GM18909 (cell line): ENCODE measurements at regions not wholly inside any gene's neighbourhood (a gene's known extent, or its start where the extent isn't known, plus 50 kb on each side); places are given as distances from the start of the nearest gene placed in this dataset.
"Not testable (repeated sequence)": the region's sequence is repeated elsewhere in the genome, so short reads cannot be mapped to it uniquely, and the experiment has no call there.

Experiments used
- ATAC-seq: cut with Tn5 transposase; IDR thresholded peaks from one replicate; pipeline ENCODE4 v1.9.1; 2021; ENCODE audit warnings: mild to moderate bottlenecking; ENCODE audit not compliant: unreplicated experiment, poor library complexity

GRCh38 chr2:107735201-107735600 lies 91.5 kb upstream of the RGPD4 start:
- no peak for ATAC-seq

GRCh38 chr2:107737756-107738155 lies 88.9 kb upstream of the RGPD4 start:
- ATAC-seq, result no peak

- ATAC-seq, result no peak
Measured at GRCh38 chr2:107738266-107738665, 88.4 kb upstream of the RGPD4 start.

- ATAC-seq, result no peak
Measured at GRCh38 chr2:107740300-107740699, 86.4 kb upstream of the RGPD4 start.

GRCh38 chr2:107742460-107743027 lies 84.1 kb upstream of the RGPD4 start:
- ATAC-seq, result no peak

GRCh38 chr2:107743274-107743673 lies 83.4 kb upstream of the RGPD4 start:
- ATAC-seq, result no peak

GRCh38 chr2:107745100-107745499 lies 81.6 kb upstream of the RGPD4 start:
- ATAC-seq, result no peak

GRCh38 chr2:107746552-107747198 lies 80.0 kb upstream of the RGPD4 start:
- not testable (repeated sequence) for ATAC-seq

GRCh38 chr2:107747199-107747963 lies 79.3 kb upstream of the RGPD4 start:
- ATAC-seq, result not testable (repeated sequence)

GRCh38 chr2:107747964-107748583 lies 78.6 kb upstream of the RGPD4 start:
- no peak for ATAC-seq

- ATAC-seq, result no peak
Measured at GRCh38 chr2:107751936-107752335, 74.8 kb upstream of the RGPD4 start.

GRCh38 chr2:107753806-107754205 lies 72.9 kb upstream of the RGPD4 start:
- ATAC-seq, result not testable (repeated sequence)

- no peak for ATAC-seq
Measured at GRCh38 chr2:107757223-107757622, 69.5 kb upstream of the RGPD4 start.

GRCh38 chr2:107760620-107761364 lies 65.9 kb upstream of the RGPD4 start:
- ATAC-seq, result no peak

- no peak for ATAC-seq
Measured at GRCh38 chr2:107772353-107772752, 54.3 kb upstream of the RGPD4 start.

GRCh38 chr2:107775211-107775610 lies 51.5 kb upstream of the RGPD4 start:
- ATAC-seq, result no peak

- ATAC-seq, result no peak
Measured at GRCh38 chr2:107775791-107776190, 50.9 kb upstream of the RGPD4 start.

GRCh38 chr2:107776362-107776761 lies 50.3 kb upstream of the RGPD4 start:
- no peak for ATAC-seq
